SK-N-MC (cell line): ENCODE measurements at regions not wholly inside any gene's neighbourhood (a gene's known extent, or its start where the extent isn't known, plus 50 kb on each side); places are given as distances from the start of the nearest gene placed in this dataset.

Experiments
- EZH2 ChIP-seq: fragments of 200-600 bp; sonication (generic); IDR thresholded peaks from one replicate; pipeline ENCODE4 v1.6.1; 2017; ENCODE audit warnings: antibody characterized with exemption
- POLR2AphosphoS5 ChIP-seq: IDR thresholded peaks from 2 replicates; pipeline ENCODE4 v1.6.1; 2012; ENCODE audit warnings: mild to moderate bottlenecking, low read depth, low read length, borderline replicate concordance

DNA sequence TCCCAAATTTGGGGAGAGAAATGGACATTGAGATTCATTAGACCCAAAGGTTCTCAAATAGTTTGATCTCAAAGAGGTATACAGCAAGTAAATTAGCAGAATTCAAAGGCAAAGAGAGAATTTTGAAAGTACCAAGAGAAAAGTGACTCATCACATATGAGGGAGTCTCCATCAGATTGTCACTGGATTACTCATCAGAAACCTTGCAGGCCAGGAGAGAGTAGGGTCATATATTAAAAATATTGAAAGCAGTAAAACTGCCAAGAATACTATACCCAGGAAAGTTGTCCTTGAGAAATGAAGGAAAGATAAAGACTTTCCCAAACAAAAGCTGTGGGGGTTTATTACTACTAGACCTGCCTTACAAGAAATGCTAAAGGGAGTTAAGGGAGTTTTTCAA is 140.6 kb downstream of the TMEM168 start:
- TF ChIP-seq POLR2AphosphoS5 = no peak
- TF ChIP-seq EZH2 = no peak
